ENCODE measurements at regions not wholly inside any gene's neighbourhood (a gene's known extent, or its start where the extent isn't known, plus 50 kb on each side); places are given as distances from the start of the nearest gene placed in this dataset.

DNA sequence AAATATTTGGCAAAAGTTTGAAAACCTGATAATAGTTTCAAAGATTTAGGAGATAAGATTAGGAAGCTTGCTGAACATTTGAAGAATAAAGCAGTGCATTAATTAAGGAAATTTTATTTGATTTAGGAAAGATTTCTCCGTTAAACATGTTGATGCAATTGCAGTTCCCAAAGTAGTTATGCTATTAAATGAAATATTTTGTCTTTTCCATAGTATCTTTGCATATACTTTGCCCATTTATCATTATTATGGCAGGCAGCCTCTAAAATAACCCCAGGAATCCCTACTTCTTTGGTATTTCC is 136.5 kb downstream of the MREG start:
- DNase-seq (ENCODE audit: low read depth), result no peak
- TF ChIP-seq, protein P1, sequence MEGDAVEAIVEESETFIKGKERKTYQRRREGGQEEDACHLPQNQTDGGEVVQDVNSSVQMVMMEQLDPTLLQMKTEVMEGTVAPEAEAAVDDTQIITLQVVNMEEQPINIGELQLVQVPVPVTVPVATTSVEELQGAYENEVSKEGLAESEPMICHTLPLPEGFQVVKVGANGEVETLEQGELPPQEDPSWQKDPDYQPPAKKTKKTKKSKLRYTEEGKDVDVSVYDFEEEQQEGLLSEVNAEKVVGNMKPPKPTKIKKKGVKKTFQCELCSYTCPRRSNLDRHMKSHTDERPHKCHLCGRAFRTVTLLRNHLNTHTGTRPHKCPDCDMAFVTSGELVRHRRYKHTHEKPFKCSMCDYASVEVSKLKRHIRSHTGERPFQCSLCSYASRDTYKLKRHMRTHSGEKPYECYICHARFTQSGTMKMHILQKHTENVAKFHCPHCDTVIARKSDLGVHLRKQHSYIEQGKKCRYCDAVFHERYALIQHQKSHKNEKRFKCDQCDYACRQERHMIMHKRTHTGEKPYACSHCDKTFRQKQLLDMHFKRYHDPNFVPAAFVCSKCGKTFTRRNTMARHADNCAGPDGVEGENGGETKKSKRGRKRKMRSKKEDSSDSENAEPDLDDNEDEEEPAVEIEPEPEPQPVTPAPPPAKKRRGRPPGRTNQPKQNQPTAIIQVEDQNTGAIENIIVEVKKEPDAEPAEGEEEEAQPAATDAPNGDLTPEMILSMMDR (IDR thresholded peaks at IDR 0.05; ENCODE audit: insufficient read depth, low read depth, low read length, missing control alignments), result no peak
- H3K4me3 ChIP-seq (ENCODE audit: low read depth, low read length), result no peak overlapping the region

DNA sequence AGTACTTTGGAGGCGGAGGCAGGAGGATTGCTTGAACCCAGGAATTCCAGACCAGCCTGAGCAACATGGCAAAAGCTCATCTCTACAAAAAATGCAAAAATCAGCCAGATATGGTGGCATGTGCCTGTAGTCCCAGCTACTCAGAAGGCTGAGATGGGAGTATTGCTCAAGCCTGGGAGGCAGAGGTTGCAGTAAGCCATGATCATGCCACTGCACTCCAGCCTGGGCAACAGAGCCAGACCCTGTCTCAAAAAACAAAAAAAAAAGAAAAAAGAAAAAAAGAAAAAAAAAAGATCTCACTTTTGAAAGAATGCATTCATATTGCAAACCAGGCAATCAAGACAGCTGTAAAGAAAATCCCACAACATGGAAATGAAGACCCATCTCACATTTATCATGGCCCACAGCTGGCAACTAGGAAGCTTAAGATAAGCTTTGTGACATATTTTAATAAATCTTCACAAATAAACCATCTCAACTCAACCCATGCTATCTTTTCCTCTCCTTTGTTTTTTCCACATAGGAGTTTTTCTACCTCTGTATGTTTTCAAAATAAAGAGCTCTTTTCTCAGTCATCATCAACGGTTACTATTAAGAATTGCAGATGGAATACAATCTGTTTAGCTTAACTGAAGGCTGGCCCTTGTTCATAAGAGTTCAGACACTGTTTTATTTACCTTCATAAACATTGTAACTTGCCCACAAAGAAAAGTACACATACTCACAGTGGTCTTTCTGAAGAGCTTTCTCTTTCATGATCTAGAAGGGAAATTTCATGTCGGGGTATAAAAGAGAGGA is 137.0 kb downstream of the MREG start:
- TF ChIP-seq, protein P1 (IDR thresholded peaks at IDR 0.05; ENCODE audit: insufficient read depth, low read depth, low read length, missing control alignments), result no peak

GRCh38 chr2:215874418-215874817 is 138.9 kb downstream of the MREG start:
- DNase-seq (ENCODE audit: low read depth), result no peak
- TF ChIP-seq, protein P1 (IDR thresholded peaks at IDR 0.05; ENCODE audit: insufficient read depth, low read depth, low read length, missing control alignments), result no peak
- no peak overlapping the region for H3K4me3 ChIP-seq (ENCODE audit: low read depth, low read length)

More for the DNA sequence above, 137.0 kb downstream of the MREG start:
- DNase-seq (ENCODE audit: low read depth), result no peak
- H3K4me3 ChIP-seq (ENCODE audit: low read depth, low read length), result no peak overlapping the region

DNA sequence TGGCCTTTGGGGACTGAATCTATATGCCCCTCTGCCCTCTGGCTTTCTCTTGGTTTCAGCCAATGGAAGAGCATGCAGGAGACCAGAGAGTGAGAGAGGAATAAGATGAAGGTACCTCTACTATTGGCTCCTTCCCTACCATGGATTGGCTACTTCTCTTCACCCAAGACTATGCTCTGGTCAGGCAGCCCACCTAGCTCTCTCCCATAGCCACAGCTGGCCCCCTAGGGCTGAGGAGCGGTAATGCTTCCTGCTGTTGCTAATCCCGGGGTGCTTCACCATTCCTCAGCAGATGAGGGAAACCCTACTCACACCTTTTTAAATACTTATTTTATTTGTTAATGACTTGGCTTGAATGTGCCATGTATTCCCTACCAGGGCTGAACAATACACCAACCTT is 142.4 kb downstream of the MREG start:
- peak; percentile 16 for DNase-seq (ENCODE audit: low read depth)
- no peak overlapping the region for H3K4me3 ChIP-seq (ENCODE audit: low read depth, low read length)
- TF ChIP-seq, protein P1 (IDR thresholded peaks at IDR 0.05; ENCODE audit: insufficient read depth, low read depth, low read length, missing control alignments), result peak; percentile 49

DNA sequence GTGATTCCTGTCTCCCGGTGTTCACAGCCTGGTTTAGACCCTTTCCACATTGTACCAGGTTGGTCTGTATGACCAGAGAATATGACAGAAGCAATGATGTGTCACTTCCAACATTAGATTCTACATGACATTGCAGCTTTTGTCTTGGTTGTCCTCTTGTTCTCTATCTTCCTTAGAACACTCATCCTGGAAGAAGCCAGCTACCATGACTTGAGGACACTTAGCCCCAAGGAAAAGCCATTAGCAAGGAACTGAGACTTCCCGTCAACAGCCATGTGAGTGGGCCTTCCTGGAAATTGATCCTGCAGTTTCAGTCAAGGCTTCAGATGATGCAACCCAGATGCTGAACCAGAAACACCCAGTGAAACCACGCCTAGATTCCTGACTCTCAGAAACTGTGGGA is 143.3 kb downstream of the MREG start:
- no peak for DNase-seq (ENCODE audit: low read depth)
- no peak overlapping the region for H3K4me3 ChIP-seq (ENCODE audit: low read depth, low read length)
- TF ChIP-seq, protein P1 (IDR thresholded peaks at IDR 0.05; ENCODE audit: insufficient read depth, low read depth, low read length, missing control alignments), result no peak

GRCh38 chr2:215868846-215869543 is 144.4 kb downstream of the MREG start:
- DNase-seq (ENCODE audit: low read depth), result no peak
- TF ChIP-seq, protein P1 (IDR thresholded peaks at IDR 0.05; ENCODE audit: insufficient read depth, low read depth, low read length, missing control alignments), result no peak
- H3K4me3 ChIP-seq (ENCODE audit: low read depth, low read length), result no peak overlapping the region

Measured in GM12865 (cell line).